EH (cell line): ENCODE measurements at regions not wholly inside any gene's neighbourhood (a gene's known extent, or its start where the extent isn't known, plus 50 kb on each side); places are given as distances from the start of the nearest gene placed in this dataset.

Experiments used
- DNase-seq: peaks from one replicate; pipeline ENCODE4 v3.0.0-alpha.2; 2015; ENCODE audit warnings: low read depth

GRCh38 chr6:8276148-8276547, 159.2 kb downstream of the SLC35B3 start:
- no peak for DNase-seq

GRCh38 chr6:8275667-8276066, 159.7 kb downstream of the SLC35B3 start:
- DNase-seq, result no peak

GRCh38 chr6:8274226-8274625, 161.1 kb downstream of the SLC35B3 start:
- no peak for DNase-seq

- DNase-seq, result no peak
Observed at GRCh38 chr6:8269872-8270454, 165.4 kb downstream of the SLC35B3 start.

GRCh38 chr6:8269094-8269493, 166.3 kb downstream of the SLC35B3 start:
- DNase-seq, result no peak

GRCh38 chr6:8268606-8269005, 166.3 kb upstream of the EEF1E1 start:
- DNase-seq, result no peak

GRCh38 chr6:8268156-8268555, 165.8 kb upstream of the EEF1E1 start:
- DNase-seq, result no peak

GRCh38 chr6:8260610-8261009, 158.3 kb upstream of the EEF1E1 start:
- DNase-seq, result no peak

- no peak for DNase-seq
Observed at GRCh38 chr6:8246403-8246802, 144.1 kb upstream of the EEF1E1 start.

- DNase-seq, result no peak
Observed at GRCh38 chr6:8245726-8246125, 143.4 kb upstream of the EEF1E1 start.

GRCh38 chr6:8243475-8243874, 141.1 kb upstream of the EEF1E1 start:
- peak; percentile 37 for DNase-seq

GRCh38 chr6:8242885-8243284, 140.5 kb upstream of the EEF1E1 start:
- no peak for DNase-seq

- DNase-seq, result no peak
Observed at GRCh38 chr6:8240301-8240700, 138.0 kb upstream of the EEF1E1 start.

GRCh38 chr6:8238773-8239683, 136.7 kb upstream of the EEF1E1 start:
- DNase-seq, result no peak

- DNase-seq, result no peak
Observed at GRCh38 chr6:8237668-8238067, 135.3 kb upstream of the EEF1E1 start.

- DNase-seq, result no peak
Observed at GRCh38 chr6:8236956-8237355, 134.6 kb upstream of the EEF1E1 start.

GRCh38 chr6:8234321-8234720, 132.0 kb upstream of the EEF1E1 start:
- DNase-seq, result no peak

GRCh38 chr6:8231956-8232355, 129.6 kb upstream of the EEF1E1 start:
- DNase-seq, result no peak

GRCh38 chr6:8229915-8230756, 127.8 kb upstream of the EEF1E1 start:
- no peak for DNase-seq

GRCh38 chr6:8225113-8225512, 122.8 kb upstream of the EEF1E1 start:
- no peak for DNase-seq

GRCh38 chr6:8223678-8224077, 121.3 kb upstream of the EEF1E1 start:
- DNase-seq, result no peak

- DNase-seq, result peak; percentile 63
Observed at GRCh38 chr6:8219352-8219943, 117.1 kb upstream of the EEF1E1 start.
